H1 (cell line): ENCODE measurements at regions not wholly inside any gene's neighbourhood (a gene's known extent, or its start where the extent isn't known, plus 50 kb on each side); places are given as distances from the start of the nearest gene placed in this dataset.

Experiments
- CTCF ChIA-PET: fragments of 300-600 bp; sonication (Branson Sonifier 250); formaldehyde crosslinking; loops from one replicate; lab custom pipeline; 2021; ENCODE audit not compliant: partially characterized antibody; lab: Charles Lee
- POLR2A ChIA-PET: fragments of 300-600 bp; sonication (Branson Sonifier 250); formaldehyde crosslinking; loops from one replicate; lab custom pipeline; 2021; ENCODE audit warnings: inconsistent platforms; ENCODE audit not compliant: partially characterized antibody; lab: Charles Lee
- DNase-seq, 2 experiments: peaks; one replicate each; pipeline versions ENCODE4 v3.0.0 to v3.0.0-alpha.2; 2010 to 2022; ENCODE audit warnings: low spot score in 2 of 2, low read depth in 1 of 2, mixed read lengths in 1 of 2
- FAIRE-seq: peaks from 2 replicates; lab custom pipeline; 2011; peaks lifted over from hg19 to GRCh38; lab: Jason Lieb, UNC
- H2AFZ ChIP-seq: 2 replicates; pipeline ENCODE4 v1.8.1; 2012; ENCODE audit warnings: low read length, inconsistent platforms
- H2AK5ac ChIP-seq: 2 replicates; pipeline ENCODE4 v1.6.1; 2013; ENCODE audit warnings: low read depth, low read length
- H2BK120ac ChIP-seq: replicated peaks from 2 replicates; pipeline ENCODE3; 2013; ENCODE audit warnings: low read depth, low read length, inconsistent platforms
- H2BK12ac ChIP-seq: 2 replicates; pipeline ENCODE4 v1.6.1; 2013; ENCODE audit warnings: low read depth, low read length
- H2BK15ac ChIP-seq: 2 replicates; pipeline ENCODE4 v1.6.1; 2013; ENCODE audit warnings: low read length
- H2BK20ac ChIP-seq: 2 replicates; pipeline ENCODE4 v1.6.1; 2013; ENCODE audit warnings: low read length
- H2BK5ac ChIP-seq: 2 replicates; pipeline ENCODE4 v1.6.1; 2013; ENCODE audit warnings: low read depth, low read length
- H3K14ac ChIP-seq: 2 replicates; pipeline ENCODE4 v1.6.1; 2013; ENCODE audit warnings: inconsistent platforms; ENCODE audit not compliant: insufficient read length
- H3K18ac ChIP-seq: 2 replicates; pipeline ENCODE4 v1.6.1; 2013; ENCODE audit warnings: low read length; ENCODE audit errors: extremely low read depth
- H3K23ac ChIP-seq: 2 replicates; pipeline ENCODE4 v1.6.1; 2013; ENCODE audit warnings: inconsistent platforms; ENCODE audit not compliant: insufficient read length
- H3K23me2 ChIP-seq: 2 replicates; pipeline ENCODE4 v1.6.1; 2013; ENCODE audit warnings: low read depth, low read length
- H3K27ac ChIP-seq: 2 replicates; pipeline ENCODE4 v1.6.1; 2011; ENCODE audit warnings: low read depth, low read length, inconsistent platforms
- H3K27me3 ChIP-seq, 4 experiments: replicated peaks in 1 of 4; 1 replicate in 1 of 4; 2 replicates in 3 of 4; pipeline versions ENCODE4 v1.6.1 to v1.8.1; 2011 to 2013; ENCODE audit warnings: low read length in 3 of 4, mild to moderate bottlenecking in 3 of 4, inconsistent platforms in 2 of 4, mixed read lengths in 2 of 4, moderate library complexity in 1 of 4; ENCODE audit not compliant: control insufficient read depth in 3 of 4, insufficient read depth in 3 of 4; ENCODE audit errors: extremely low read depth in 1 of 4
- H3K36me3 ChIP-seq, 4 experiments: 2 replicates each; pipeline versions ENCODE4 v1.6.1 to v1.8.1; 2011 to 2013; ENCODE audit warnings: mild to moderate bottlenecking in 4 of 4, low read length in 3 of 4, moderate library complexity in 2 of 4, control low read depth in 1 of 4, inconsistent platforms in 1 of 4; ENCODE audit not compliant: insufficient read depth in 4 of 4, control insufficient read depth in 2 of 4
- H3K4ac ChIP-seq: replicated peaks from 2 replicates; pipeline ENCODE3; 2013; ENCODE audit warnings: low read length, low read depth, mixed read lengths, inconsistent platforms; ENCODE audit not compliant: insufficient read length
- H3K4me1 ChIP-seq, 4 experiments: replicated peaks in 1 of 4; 1 replicate in 1 of 4; 2 replicates in 3 of 4; pipeline versions ENCODE4 v1.6.1 to v1.8.1; 2011 to 2013; ENCODE audit warnings: low read length in 3 of 4, inconsistent platforms in 2 of 4, mixed read lengths in 1 of 4; ENCODE audit not compliant: insufficient read depth in 4 of 4, control insufficient read depth in 3 of 4
- H3K4me2 ChIP-seq, 2 experiments: 2 replicates each; pipeline versions ENCODE4 v1.6.1 to v1.8.1; 2011 to 2013; ENCODE audit warnings: low read depth in 2 of 2, low read length in 2 of 2, control low read depth in 1 of 2, inconsistent platforms in 1 of 2, mild to moderate bottlenecking in 1 of 2; ENCODE audit not compliant: insufficient read depth in 1 of 2
- H3K4me3 ChIP-seq, 4 experiments: fragments of 200-600, 300-600 bp in 1 of 4; sonication (generic), shearing (Covaris generic), sonication (Bioruptor Twin) in 1 of 4; 2 replicates each; pipeline versions ENCODE4 v1.5.1 to v1.8.1; 2011 to 2016; ENCODE audit warnings: low read length in 4 of 4, low read depth in 3 of 4, control low read depth in 2 of 4, inconsistent platforms in 2 of 4, mild to moderate bottlenecking in 2 of 4, mixed read lengths in 1 of 4, moderate library complexity in 1 of 4; ENCODE audit not compliant: insufficient read depth in 2 of 4; ENCODE audit errors: extremely low read depth in 1 of 4
- H3K56ac ChIP-seq: replicated peaks from 2 replicates; pipeline ENCODE3; 2013; ENCODE audit warnings: low read depth, mild to moderate bottlenecking, mixed read lengths, low read length, inconsistent platforms; ENCODE audit not compliant: insufficient read length
- H3K79me1 ChIP-seq: 2 replicates; pipeline ENCODE4 v1.6.1; 2013; ENCODE audit warnings: low read depth, low read length, control low read depth
- H3K79me2 ChIP-seq, 2 experiments: 2 replicates each; pipeline versions ENCODE4 v1.6.1 to v1.8.1; 2012 to 2013; ENCODE audit warnings: low read length in 2 of 2, mild to moderate bottlenecking in 2 of 2, inconsistent platforms in 1 of 2; ENCODE audit not compliant: insufficient read depth in 2 of 2, control insufficient read depth in 1 of 2
- H3K9ac ChIP-seq, 4 experiments: replicated peaks in 1 of 4; 1 replicate in 1 of 4; 2 replicates in 3 of 4; pipeline versions ENCODE4 v1.6.1 to v1.8.1; 2011 to 2013; ENCODE audit warnings: low read depth in 3 of 4, low read length in 3 of 4, control low read depth in 2 of 4, mild to moderate bottlenecking in 2 of 4, moderate library complexity in 2 of 4, inconsistent platforms in 1 of 4; ENCODE audit errors: extremely low read depth in 1 of 4
- H3K9me3 ChIP-seq, 2 experiments: 2 replicates each; pipeline versions ENCODE4 v1.6.1 to v1.8.1; 2012 to 2013; ENCODE audit warnings: mild to moderate bottlenecking in 2 of 2, moderate library complexity in 2 of 2, control low read depth in 1 of 2, inconsistent platforms in 1 of 2, low read depth in 1 of 2, low read length in 1 of 2, mixed read lengths in 1 of 2; ENCODE audit not compliant: insufficient read depth in 2 of 2
- H4K20me1 ChIP-seq, 2 experiments: replicated peaks in 1 of 2; 2 replicates each; pipeline versions ENCODE3 to v1.8.1; 2011 to 2013; ENCODE audit warnings: inconsistent platforms in 2 of 2, low read length in 2 of 2, mild to moderate bottlenecking in 1 of 2; ENCODE audit not compliant: insufficient read depth in 2 of 2, control insufficient read depth in 1 of 2
- H4K5ac ChIP-seq: 2 replicates; pipeline ENCODE4 v1.6.1; 2013; ENCODE audit warnings: low read length, low read depth, mixed read lengths, inconsistent platforms; ENCODE audit not compliant: insufficient read length
- H4K8ac ChIP-seq: 2 replicates; pipeline ENCODE4 v1.8.0; 2013; ENCODE audit warnings: mild to moderate bottlenecking, moderate library complexity, low read length, inconsistent platforms; ENCODE audit not compliant: insufficient read depth; ENCODE audit errors: extremely low read depth
- H4K91ac ChIP-seq: replicated peaks from 2 replicates; pipeline ENCODE3; 2013; ENCODE audit warnings: low read length, mixed read lengths, inconsistent platforms; ENCODE audit not compliant: insufficient read length
- ATF2 ChIP-seq: IDR thresholded peaks from 2 replicates; pipeline ENCODE4 v1.6.1; 2012; ENCODE audit warnings: low read length, inconsistent platforms
- CEBPB ChIP-seq: IDR thresholded peaks from 2 replicates; pipeline ENCODE4 v1.6.1; 2012; ENCODE audit warnings: low read depth, low read length
- CTCF ChIP-seq, 3 experiments: IDR thresholded peaks; 1 replicate in 2 of 3; 2 replicates in 1 of 3; pipeline versions ENCODE4 v1.5.1 to v1.6.1; 2011; ENCODE audit warnings: low read length in 3 of 3, mild to moderate bottlenecking in 3 of 3, inconsistent platforms in 2 of 3, low read depth in 1 of 3, moderate library complexity in 1 of 3; ENCODE audit not compliant: insufficient read depth in 1 of 3; ENCODE audit errors: control extremely low read depth in 1 of 3
- KDM4A ChIP-seq: IDR thresholded peaks from one replicate; pipeline ENCODE4 v1.7.1; 2012; ENCODE audit warnings: low read depth, mild to moderate bottlenecking, moderate library complexity, low read length, inconsistent platforms; ENCODE audit not compliant: severe bottlenecking
- RBBP5 ChIP-seq: IDR thresholded peaks from 2 replicates; pipeline ENCODE4 v1.7.1; 2012; ENCODE audit warnings: low read depth, mild to moderate bottlenecking, inconsistent platforms, low read length, moderate library complexity, borderline replicate concordance
- RFX5 ChIP-seq: IDR thresholded peaks from 2 replicates; pipeline ENCODE4 v1.6.1; 2011; ENCODE audit warnings: low read depth, low read length, improper control_type of control experiment, borderline replicate concordance
- TAF7 ChIP-seq: optimal IDR thresholded peaks from 2 replicates; pipeline ENCODE3; 2011; ENCODE audit warnings: low read depth, mild to moderate bottlenecking, inconsistent platforms, low read length, moderate library complexity, borderline replicate concordance
- ZNF274 ChIP-seq: IDR thresholded peaks from 2 replicates; pipeline ENCODE4 v1.7.0; 2012; ENCODE audit warnings: low read length, borderline replicate concordance; ENCODE audit errors: extremely low read depth
- WGBS, 2 experiments: shearing (Covaris generic) in 1 of 2; methylation state at CpG; one replicate each; pipeline versions ENCODE4 v1.1.6 to v1.1.7; 2013 to 2015; ENCODE audit warnings: low lambda C conversion rate in 2 of 2, mixed read lengths in 2 of 2, inconsistent platforms in 1 of 2, low coverage in 1 of 2, missing lambda C conversion rate in 1 of 2; ENCODE audit not compliant: insufficient replicate concordance in 2 of 2, insufficient coverage in 1 of 2, insufficient read length in 1 of 2; ENCODE audit errors: extremely low coverage in 1 of 2, missing lambda C conversion rate in 1 of 2; 5-methylcytosine and 5-hydroxymethylcytosine counted together

DNA sequence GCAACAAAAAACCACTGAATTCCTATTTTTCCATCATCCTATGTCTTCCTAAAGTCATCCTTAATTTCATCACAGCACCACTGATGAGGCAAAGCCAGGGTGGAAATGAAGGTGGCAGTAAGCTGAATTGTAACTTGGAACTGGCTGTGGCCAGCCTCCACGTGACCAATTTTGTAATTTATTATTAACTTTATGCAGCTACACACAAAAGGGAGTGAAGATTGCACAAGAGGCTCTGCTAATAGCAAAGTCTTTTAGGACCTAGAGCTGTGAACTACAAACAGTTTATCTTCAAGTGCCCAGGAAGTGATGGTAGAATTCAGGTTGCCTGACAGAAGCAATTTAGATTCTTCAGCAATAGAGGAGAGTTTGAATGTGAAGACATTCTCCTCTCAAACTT is 176.4 kb downstream of the CCDC71L start:
- FAIRE-seq: no peak
- TF ChIP-seq RBBP5 (no peak), ATF2 (no peak), CTCF (IDR thresholded peaks at IDR 0.05; ENCODE audit: control extremely low read depth in 1 of 3, insufficient read depth in 1 of 3, low read depth in 1 of 3, low read length in 3 of 3) (no peak), ZNF274 (no peak), KDM4A (no peak), RFX5 (no peak), TAF7 (no peak), CEBPB (no peak)
- Histone ChIP-seq H3K23ac (no peak overlapping the region), H3K27me3 (no peaks in the 10 kb centered on the region), H3K27ac (no peak overlapping the region), H3K23me2 (no peaks in the 10 kb centered on the region; the same call in 1 of the 2 replicates), H3K9me3 (no peaks in the 10 kb centered on the region; a peak in 1 of 4 replicates), H3K56ac (no peak overlapping the region), H3K14ac (no peak overlapping the region), H3K4ac (no peak overlapping the region), H3K4me3 (no peak overlapping the region), H2BK20ac (no peak overlapping the region), H3K18ac (no peak overlapping the region), H4K20me1 (no peaks in the 10 kb centered on the region), H3K4me2 (no peak overlapping the region), H3K36me3 (no peaks in the 10 kb centered on the region), H2BK120ac (no peak overlapping the region), H2BK12ac (no peak overlapping the region), H4K8ac (no peak overlapping the region), H3K79me2 (no peaks in the 10 kb centered on the region), H3K79me1 (no peaks in the 10 kb centered on the region), H3K9ac (no peak overlapping the region), H3K4me1 (no peaks in the 10 kb centered on the region), H4K5ac (no peak overlapping the region), H2BK5ac (no peak overlapping the region), H4K91ac (no peak overlapping the region), H2BK15ac (no peak overlapping the region), H2AFZ (no peak overlapping the region), H2AK5ac (no peak overlapping the region)
- CTCF ChIA-PET: interaction anchor here (0.9 to 2.2 kb wide), 4 partner anchors 24 to 308 kb away, joined by 3 to 6 read pairs (median 4); no protein-coding TSS in a partner anchor
- WGBS, 2 experiments: 85% methylated on average over 1 of the region's 1 CpG; no CpG with 5 or more reads in 1 of the 2 experiments
- no peak for DNase-seq
- POLR2A ChIA-PET: no interaction called here
